Fibroblast of mammary gland (primary cell): ENCODE measurements at regions not wholly inside any gene's neighbourhood (a gene's known extent, or its start where the extent isn't known, plus 50 kb on each side); places are given as distances from the start of the nearest gene placed in this dataset.

ENCODE experiments used
- DNase-seq: peaks from one replicate; pipeline ENCODE4 v3.0.0-alpha.2; 2010; ENCODE audit warnings: low read depth
- H3K4me3 ChIP-seq: 2 replicates; pipeline ENCODE4 v1.5.1; 2011; ENCODE audit warnings: low read depth, mild to moderate bottlenecking, low read length, moderate library complexity; ENCODE audit not compliant: control insufficient read depth
- TF ChIP-seq, protein P1 (sequence below): conservative IDR thresholded peaks from 2 replicates; pipeline ENCODE4 v1.5.1; 2011; ENCODE audit warnings: low read depth, low read length, inconsistent platforms; ENCODE audit not compliant: control insufficient read depth, insufficient read depth

DNA sequence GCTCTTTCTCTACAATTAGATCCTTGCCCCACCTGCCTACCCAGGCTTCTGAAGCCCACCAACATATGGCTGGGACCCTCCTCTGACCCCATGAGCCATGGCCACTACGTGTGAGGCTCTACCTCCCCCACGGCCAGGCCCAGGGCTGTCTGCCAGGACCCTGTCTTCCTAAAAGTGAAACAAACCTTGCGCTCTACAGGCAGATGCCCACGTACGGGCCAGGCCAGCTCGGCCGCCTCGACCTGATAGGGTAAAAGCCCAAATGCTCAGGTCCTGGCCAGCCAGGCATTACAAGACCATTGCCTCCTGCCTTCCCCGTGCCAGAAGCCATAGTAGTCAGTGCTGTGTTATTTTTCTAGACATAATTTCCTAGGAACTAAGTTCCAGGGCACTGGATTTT lies 1496.4 kb downstream of the BRD1 start:
- TF ChIP-seq, protein P1, sequence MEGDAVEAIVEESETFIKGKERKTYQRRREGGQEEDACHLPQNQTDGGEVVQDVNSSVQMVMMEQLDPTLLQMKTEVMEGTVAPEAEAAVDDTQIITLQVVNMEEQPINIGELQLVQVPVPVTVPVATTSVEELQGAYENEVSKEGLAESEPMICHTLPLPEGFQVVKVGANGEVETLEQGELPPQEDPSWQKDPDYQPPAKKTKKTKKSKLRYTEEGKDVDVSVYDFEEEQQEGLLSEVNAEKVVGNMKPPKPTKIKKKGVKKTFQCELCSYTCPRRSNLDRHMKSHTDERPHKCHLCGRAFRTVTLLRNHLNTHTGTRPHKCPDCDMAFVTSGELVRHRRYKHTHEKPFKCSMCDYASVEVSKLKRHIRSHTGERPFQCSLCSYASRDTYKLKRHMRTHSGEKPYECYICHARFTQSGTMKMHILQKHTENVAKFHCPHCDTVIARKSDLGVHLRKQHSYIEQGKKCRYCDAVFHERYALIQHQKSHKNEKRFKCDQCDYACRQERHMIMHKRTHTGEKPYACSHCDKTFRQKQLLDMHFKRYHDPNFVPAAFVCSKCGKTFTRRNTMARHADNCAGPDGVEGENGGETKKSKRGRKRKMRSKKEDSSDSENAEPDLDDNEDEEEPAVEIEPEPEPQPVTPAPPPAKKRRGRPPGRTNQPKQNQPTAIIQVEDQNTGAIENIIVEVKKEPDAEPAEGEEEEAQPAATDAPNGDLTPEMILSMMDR: no peak
- no peak overlapping the region for H3K4me3 ChIP-seq
- no peak for DNase-seq

DNA sequence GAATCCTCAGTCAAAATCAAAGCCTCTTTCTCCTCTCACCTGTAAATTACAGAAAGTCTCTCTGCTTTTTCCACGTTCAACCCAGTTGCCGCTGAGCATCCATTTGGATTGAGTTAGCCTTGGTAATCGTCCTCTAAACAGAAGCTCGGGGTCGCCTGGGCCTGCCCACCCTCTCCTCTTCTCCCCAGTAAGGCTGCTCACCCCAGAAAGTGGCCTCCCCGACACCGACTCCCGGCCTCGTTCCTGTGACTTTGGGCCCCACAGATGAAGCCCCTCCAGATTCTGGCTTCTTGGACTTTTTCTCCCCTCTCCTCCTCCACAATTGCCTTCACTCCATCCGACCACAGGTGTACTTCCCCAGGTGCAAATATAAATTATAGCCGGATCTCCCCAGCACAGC lies 1500.0 kb downstream of the BRD1 start:
- no peak overlapping the region for H3K4me3 ChIP-seq
- TF ChIP-seq, protein P1: no peak
- no peak for DNase-seq

DNA sequence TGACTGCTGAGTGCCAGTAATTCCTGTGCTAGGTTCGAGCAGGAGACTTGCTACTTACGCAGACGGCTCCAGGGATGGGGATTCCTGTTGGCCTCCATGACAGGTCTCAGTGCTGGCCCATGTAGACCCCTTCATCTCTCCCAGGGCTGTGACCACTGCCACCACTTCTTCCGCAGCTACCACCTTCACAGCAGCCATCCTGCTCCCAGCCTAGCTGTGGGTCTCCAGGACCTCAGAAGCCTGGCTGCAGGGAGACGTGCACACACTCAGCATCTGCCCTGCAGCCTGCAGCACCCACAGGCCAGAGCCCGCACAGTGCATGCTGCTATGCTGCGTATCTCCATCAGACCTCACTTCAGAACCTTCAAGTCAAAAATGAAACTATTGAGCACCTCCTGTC lies 1503.9 kb downstream of the BRD1 start:
- H3K4me3 ChIP-seq: no peak overlapping the region
- no peak for DNase-seq
- TF ChIP-seq, protein P1: no peak

DNA sequence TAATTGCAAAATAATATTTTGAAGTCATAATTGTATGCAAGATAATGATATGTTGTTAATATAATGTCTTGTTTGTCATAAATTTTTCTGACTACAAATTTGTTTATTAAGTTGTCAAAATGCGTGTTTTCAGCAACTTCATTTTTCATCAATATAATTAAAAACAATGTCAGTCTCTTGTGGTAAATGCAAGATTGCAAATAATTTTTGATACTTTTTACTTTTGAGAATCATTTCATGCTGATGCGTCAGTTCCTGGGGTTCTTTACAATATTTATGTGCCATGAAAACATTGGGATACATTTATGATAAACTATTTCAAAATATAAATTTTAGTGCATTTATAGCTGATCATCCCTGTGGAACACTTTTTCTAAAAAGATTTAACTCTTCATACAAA lies 1504.8 kb downstream of the BRD1 start:
- TF ChIP-seq, protein P1: no peak
- H3K4me3 ChIP-seq: no peak overlapping the region
- no peak for DNase-seq

DNA sequence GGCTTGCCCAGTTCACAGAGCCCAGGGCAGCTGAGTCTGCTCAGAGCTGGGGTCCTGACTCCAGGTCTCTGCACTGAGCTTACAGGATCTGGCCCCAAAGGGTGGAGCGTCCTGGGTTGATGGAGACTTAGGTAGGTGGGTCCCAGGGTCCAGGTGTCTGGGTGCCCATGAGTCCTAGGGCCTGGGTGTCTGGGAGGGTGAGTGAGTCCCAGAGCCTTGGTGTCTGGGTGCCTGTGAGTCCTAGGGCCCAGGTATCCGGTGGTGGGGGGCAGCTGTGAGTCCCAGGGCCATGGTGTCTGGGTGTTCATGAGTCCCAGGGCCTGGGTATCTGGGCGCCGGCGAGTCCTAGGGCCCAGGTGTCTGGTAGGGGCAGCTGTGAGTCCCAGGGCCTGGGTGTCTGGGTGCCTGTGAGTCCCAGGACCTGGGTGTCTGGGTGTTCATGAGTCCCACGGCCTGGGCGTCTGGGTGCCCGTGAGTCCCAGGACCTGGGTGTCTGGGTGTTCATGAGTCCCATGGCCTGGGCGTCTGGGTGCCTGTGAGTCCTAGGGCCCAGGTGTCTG lies 1505.6 kb downstream of the BRD1 start:
- DNase-seq: no peak
- TF ChIP-seq, protein P1: no peak
- no peak overlapping the region for H3K4me3 ChIP-seq

DNA sequence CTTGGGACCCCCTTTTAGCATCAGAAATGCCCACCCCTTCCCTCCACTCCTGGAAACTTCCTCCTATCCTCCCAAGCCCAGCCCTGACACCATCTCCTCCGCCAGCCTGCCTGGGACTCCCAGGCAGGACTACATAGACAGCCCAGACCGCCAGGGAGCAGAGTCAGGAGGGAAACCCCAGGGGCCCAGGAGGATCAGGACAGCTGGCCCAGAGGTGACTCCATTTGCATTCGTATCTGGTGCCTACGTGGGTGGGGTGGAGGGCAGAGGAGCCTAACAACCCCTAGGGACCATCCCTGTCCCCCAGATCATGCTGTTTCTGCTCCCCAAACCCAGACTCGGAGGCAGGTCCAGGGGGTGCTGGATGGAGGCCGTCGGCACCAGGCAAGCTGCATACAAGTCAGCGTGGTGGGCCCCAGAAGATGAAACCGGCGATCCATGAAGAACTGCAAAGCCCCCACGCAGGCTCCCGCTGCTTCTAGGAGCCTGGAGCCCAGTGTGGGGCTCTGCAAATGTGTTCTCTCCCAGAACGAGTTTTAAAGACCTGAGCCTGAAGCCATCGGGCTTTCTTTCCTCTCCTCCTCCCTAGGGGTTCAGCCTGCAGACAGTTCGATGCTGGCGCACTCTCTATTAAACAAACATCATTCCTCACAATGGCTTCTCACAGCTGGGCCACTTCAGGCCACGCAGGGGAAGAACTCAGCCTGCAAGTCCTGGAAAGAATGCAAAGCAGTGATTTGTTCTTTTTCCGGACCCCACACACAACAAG lies 1506.8 kb downstream of the BRD1 start:
- no peak for DNase-seq
- H3K4me3 ChIP-seq: no peak overlapping the region
- TF ChIP-seq, protein P1: no peak
